ENCODE measurements at regions not wholly inside any gene's neighbourhood (a gene's known extent, or its start where the extent isn't known, plus 50 kb on each side); places are given as distances from the start of the nearest gene placed in this dataset.

DNA sequence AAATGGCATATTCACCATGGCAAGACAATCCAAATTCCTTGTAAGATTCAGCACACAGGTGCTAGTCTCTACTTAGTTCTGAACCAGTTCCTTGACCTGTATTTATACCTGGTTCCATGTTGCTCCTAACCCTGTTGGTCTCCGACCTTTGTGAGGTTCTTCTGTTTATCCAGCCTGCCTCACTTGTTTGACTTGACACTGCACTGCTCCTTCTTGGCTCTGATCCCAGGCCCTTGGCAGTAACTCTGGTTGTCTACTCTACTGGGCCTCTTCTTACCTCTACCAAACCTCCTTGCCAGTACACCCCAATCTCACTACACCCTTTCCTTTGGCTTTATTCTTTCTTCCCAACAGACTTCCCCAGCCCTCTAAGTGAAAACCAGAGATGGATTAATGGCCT is 419.4 kb upstream of the USP24 start:
- BruUV-seq (replicated peaks) = no TSS peak
- intact Hi-C loops (cut with micrococcal nuclease) = no loop called here
- Mint-ChIP-seq H3K27ac (ENCODE audit: low read depth, unreplicated experiment) (peak overlapping the region; percentile 77), H3K9me3 (ENCODE audit: unreplicated experiment) (peaks cover 10% of the 10 kb centered on the region), H3K4me1 (ENCODE audit: insufficient read depth, unreplicated experiment) (peaks cover 43% of the 10 kb centered on the region), H3K27me3 (ENCODE audit: insufficient read depth, unreplicated experiment) (no peaks in the 10 kb centered on the region), H3K36me3 (ENCODE audit: insufficient read depth, unreplicated experiment) (no peaks in the 10 kb centered on the region), H3K4me3 (ENCODE audit: unreplicated experiment) (no peak overlapping the region)
- ChIA-PET POLR2A (no interaction called here), CTCF (interaction anchor here (0.7 kb wide), 1 partner anchor 1400 kb away, joined by 3 read pairs; no protein-coding TSS in a partner anchor)
- peak; percentile 32 for DNase-seq (ENCODE audit: unreplicated experiment)
- TF ChIP-seq, protein P1, sequence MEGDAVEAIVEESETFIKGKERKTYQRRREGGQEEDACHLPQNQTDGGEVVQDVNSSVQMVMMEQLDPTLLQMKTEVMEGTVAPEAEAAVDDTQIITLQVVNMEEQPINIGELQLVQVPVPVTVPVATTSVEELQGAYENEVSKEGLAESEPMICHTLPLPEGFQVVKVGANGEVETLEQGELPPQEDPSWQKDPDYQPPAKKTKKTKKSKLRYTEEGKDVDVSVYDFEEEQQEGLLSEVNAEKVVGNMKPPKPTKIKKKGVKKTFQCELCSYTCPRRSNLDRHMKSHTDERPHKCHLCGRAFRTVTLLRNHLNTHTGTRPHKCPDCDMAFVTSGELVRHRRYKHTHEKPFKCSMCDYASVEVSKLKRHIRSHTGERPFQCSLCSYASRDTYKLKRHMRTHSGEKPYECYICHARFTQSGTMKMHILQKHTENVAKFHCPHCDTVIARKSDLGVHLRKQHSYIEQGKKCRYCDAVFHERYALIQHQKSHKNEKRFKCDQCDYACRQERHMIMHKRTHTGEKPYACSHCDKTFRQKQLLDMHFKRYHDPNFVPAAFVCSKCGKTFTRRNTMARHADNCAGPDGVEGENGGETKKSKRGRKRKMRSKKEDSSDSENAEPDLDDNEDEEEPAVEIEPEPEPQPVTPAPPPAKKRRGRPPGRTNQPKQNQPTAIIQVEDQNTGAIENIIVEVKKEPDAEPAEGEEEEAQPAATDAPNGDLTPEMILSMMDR (IDR thresholded peaks at IDR 0.05; ENCODE audit: unreplicated experiment) = no peak

DNA sequence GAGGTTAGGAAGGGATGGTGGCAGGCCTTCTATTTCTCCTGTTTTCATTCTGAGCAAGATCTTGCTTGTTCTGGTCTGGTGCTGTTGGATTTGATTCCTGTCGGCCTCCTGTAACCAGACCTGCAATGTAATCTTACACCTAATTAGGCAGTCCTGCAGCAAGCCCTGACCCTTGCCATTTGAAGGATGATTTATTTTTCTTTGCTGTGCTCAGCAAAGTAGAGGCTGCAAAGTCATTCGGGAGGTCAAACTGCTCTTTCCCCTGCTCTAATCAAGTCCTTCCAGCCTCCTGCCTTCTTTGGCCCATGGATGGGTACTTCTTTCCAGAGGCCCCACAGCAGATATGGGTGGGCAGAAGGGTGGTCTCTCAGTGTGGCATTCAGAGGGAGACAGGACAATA is 417.7 kb upstream of the USP24 start:
- Mint-ChIP-seq H3K27ac (ENCODE audit: low read depth, unreplicated experiment) (peak overlapping the region; percentile 77), H3K9me3 (ENCODE audit: unreplicated experiment) (peaks cover 10% of the 10 kb centered on the region), H3K36me3 (ENCODE audit: insufficient read depth, unreplicated experiment) (no peaks in the 10 kb centered on the region), H3K4me3 (ENCODE audit: unreplicated experiment) (no peak overlapping the region), H3K27me3 (ENCODE audit: insufficient read depth, unreplicated experiment) (no peaks in the 10 kb centered on the region), H3K4me1 (ENCODE audit: insufficient read depth, unreplicated experiment) (peaks cover 43% of the 10 kb centered on the region)
- BruUV-seq (replicated peaks) = no TSS peak
- CTCF ChIA-PET = interaction anchor here (0.6 to 1.1 kb wide), 4 partner anchors 11 to 957 kb away, joined by 3 read pairs; no protein-coding TSS in a partner anchor
- POLR2A ChIA-PET = interaction anchor here (0.7 to 1.6 kb wide), 5 partner anchors 19 to 94 kb away, joined by 3 to 4 read pairs (median 3); no protein-coding TSS in a partner anchor
- DNase-seq (ENCODE audit: unreplicated experiment) = peak; percentile 55
- TF ChIP-seq, protein P1 (IDR thresholded peaks at IDR 0.05; ENCODE audit: unreplicated experiment) = no peak
- intact Hi-C loops (cut with micrococcal nuclease) = no loop called here

DNA sequence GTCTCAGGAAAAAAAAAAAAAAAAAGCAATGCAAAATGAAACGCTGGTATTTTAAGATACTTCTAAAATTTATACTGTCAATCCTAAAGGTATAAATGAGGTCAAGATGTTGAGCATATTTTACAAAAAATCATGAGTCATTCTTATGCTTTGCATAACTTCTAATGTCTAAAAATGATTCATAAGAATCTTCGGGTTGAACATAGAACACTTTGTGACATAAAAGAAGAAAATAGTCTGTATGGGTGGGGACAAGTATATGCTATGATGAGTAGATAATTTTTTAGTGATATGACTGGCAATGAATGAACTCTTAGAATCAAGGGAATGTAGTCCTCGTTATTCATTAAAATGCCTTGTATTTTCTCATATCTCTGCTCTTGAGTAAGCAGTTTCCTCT is 416.9 kb upstream of the USP24 start:
- CTCF ChIA-PET = no interaction called here
- Mint-ChIP-seq H3K4me3 (ENCODE audit: unreplicated experiment) (peak overlapping the region; percentile 29), H3K9me3 (ENCODE audit: unreplicated experiment) (peaks cover 4% of the 10 kb centered on the region), H3K36me3 (ENCODE audit: insufficient read depth, unreplicated experiment) (no peaks in the 10 kb centered on the region), H3K27me3 (ENCODE audit: insufficient read depth, unreplicated experiment) (no peaks in the 10 kb centered on the region), H3K27ac (ENCODE audit: low read depth, unreplicated experiment) (peak overlapping the region; percentile 77), H3K4me1 (ENCODE audit: insufficient read depth, unreplicated experiment) (peaks cover 43% of the 10 kb centered on the region)
- intact Hi-C loops (cut with micrococcal nuclease) = no loop called here
- POLR2A ChIA-PET = interaction anchor here (0.8 to 1.6 kb wide), 5 partner anchors 9 to 95 kb away, joined by 3 to 5 read pairs (median 3); no protein-coding TSS in a partner anchor
- BruUV-seq (replicated peaks) = no TSS peak
- TF ChIP-seq, protein P1 (IDR thresholded peaks at IDR 0.05; ENCODE audit: unreplicated experiment) = no peak
- peak; percentile 53 for DNase-seq (ENCODE audit: unreplicated experiment)

DNA sequence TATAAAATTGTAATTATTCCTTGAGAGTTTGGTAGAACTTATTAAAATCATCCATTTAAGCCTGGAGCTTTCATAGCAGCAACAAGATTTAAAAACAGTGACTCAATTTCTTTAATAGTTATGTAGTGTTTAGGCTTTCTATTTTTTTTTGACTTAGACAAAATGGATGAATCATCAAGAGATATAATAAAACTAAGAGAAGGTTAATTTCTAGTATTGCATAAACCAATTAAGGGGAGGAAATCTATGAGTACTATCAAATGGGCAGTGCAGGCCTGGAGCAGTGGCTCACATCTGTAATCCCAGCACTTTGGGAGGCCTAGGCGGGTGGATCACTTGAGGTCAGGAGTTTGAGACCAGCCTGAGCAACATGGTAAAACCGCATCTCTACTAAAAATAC is 416.3 kb upstream of the USP24 start:
- Mint-ChIP-seq H3K9me3 (ENCODE audit: unreplicated experiment) (no peaks in the 10 kb centered on the region), H3K36me3 (ENCODE audit: insufficient read depth, unreplicated experiment) (no peaks in the 10 kb centered on the region), H3K4me3 (ENCODE audit: unreplicated experiment) (no peak overlapping the region), H3K27ac (ENCODE audit: low read depth, unreplicated experiment) (peak overlapping the region; percentile 77), H3K4me1 (ENCODE audit: insufficient read depth, unreplicated experiment) (peaks cover 46% of the 10 kb centered on the region), H3K27me3 (ENCODE audit: insufficient read depth, unreplicated experiment) (no peaks in the 10 kb centered on the region)
- TF ChIP-seq, protein P1 (IDR thresholded peaks at IDR 0.05; ENCODE audit: unreplicated experiment) = no peak
- peak; percentile 13 for DNase-seq (ENCODE audit: unreplicated experiment)
- ChIA-PET POLR2A (interaction anchor here (1.4 to 1.6 kb wide), 3 partner anchors 9 to 27 kb away, joined by 3 to 5 read pairs (median 3); no protein-coding TSS in a partner anchor), CTCF (no interaction called here)
- no TSS peak for BruUV-seq (replicated peaks)
- intact Hi-C loops (cut with micrococcal nuclease) = no loop called here

All from MCF 10A (cell line).